ENCODE measurements at regions not wholly inside any gene's neighbourhood (a gene's known extent, or its start where the extent isn't known, plus 50 kb on each side); places are given as distances from the start of the nearest gene placed in this dataset.

- no peak for DNase-seq (ENCODE audit: low read depth)
These were observed 1134.8 kb downstream of the BRD1 start for GRCh38 chr22:48692734-48693376.

GRCh38 chr22:48691431-48691851 lies 1136.2 kb downstream of the BRD1 start:
- no peak for DNase-seq (ENCODE audit: low read depth)

- no peak for DNase-seq (ENCODE audit: low read depth)
These were observed 1136.9 kb downstream of the BRD1 start for GRCh38 chr22:48690583-48691317.

GRCh38 chr22:48689206-48689605 lies 1138.5 kb downstream of the BRD1 start:
- no peak for DNase-seq (ENCODE audit: low read depth)

GRCh38 chr22:48688366-48688765 lies 1139.3 kb downstream of the BRD1 start:
- DNase-seq (ENCODE audit: low read depth): no peak

GRCh38 chr22:48687606-48688005 lies 1140.1 kb downstream of the BRD1 start:
- no peak for DNase-seq (ENCODE audit: low read depth)

GRCh38 chr22:48686694-48687302 lies 1140.9 kb downstream of the BRD1 start:
- DNase-seq (ENCODE audit: low read depth): no peak

GRCh38 chr22:48685767-48686166 lies 1141.9 kb downstream of the BRD1 start:
- no peak for DNase-seq (ENCODE audit: low read depth)

GRCh38 chr22:48683640-48684039 lies 1144.0 kb downstream of the BRD1 start:
- no peak for DNase-seq (ENCODE audit: low read depth)

- no peak for DNase-seq (ENCODE audit: low read depth)
These were observed 1145.2 kb downstream of the BRD1 start for GRCh38 chr22:48682504-48682903.

- DNase-seq (ENCODE audit: low read depth): no peak
These were observed 1147.1 kb downstream of the BRD1 start for GRCh38 chr22:48680601-48681000.

- DNase-seq (ENCODE audit: low read depth): no peak
These were observed 1147.8 kb downstream of the BRD1 start for GRCh38 chr22:48679656-48680555.

GRCh38 chr22:48678171-48679135 lies 1149.2 kb downstream of the BRD1 start:
- DNase-seq (ENCODE audit: low read depth): no peak

GRCh38 chr22:48677621-48678020 lies 1150.1 kb downstream of the BRD1 start:
- DNase-seq (ENCODE audit: low read depth): no peak

- DNase-seq (ENCODE audit: low read depth): no peak
These were observed 1150.5 kb downstream of the BRD1 start for GRCh38 chr22:48677168-48677520.

GRCh38 chr22:48676266-48677167 lies 1151.2 kb downstream of the BRD1 start:
- DNase-seq (ENCODE audit: low read depth): no peak

- no peak for DNase-seq (ENCODE audit: low read depth)
These were observed 1151.9 kb downstream of the BRD1 start for GRCh38 chr22:48675830-48676145.

GRCh38 chr22:48675141-48675829 lies 1152.4 kb downstream of the BRD1 start:
- DNase-seq (ENCODE audit: low read depth): no peak

- DNase-seq (ENCODE audit: low read depth): no peak
These were observed 1153.7 kb downstream of the BRD1 start for GRCh38 chr22:48673806-48674500.

All from stimulated activated CD8-positive, alpha-beta memory T cell treated with anti-CD3 and anti-CD28 coated beads, Interleukin-12 subunit alpha, Interleukin-12 subunit beta, amount 100 ng/mL, for 4 hours (primary cell).